ENCODE measurements at regions not wholly inside any gene's neighbourhood (a gene's known extent, or its start where the extent isn't known, plus 50 kb on each side); places are given as distances from the start of the nearest gene placed in this dataset.

DNA sequence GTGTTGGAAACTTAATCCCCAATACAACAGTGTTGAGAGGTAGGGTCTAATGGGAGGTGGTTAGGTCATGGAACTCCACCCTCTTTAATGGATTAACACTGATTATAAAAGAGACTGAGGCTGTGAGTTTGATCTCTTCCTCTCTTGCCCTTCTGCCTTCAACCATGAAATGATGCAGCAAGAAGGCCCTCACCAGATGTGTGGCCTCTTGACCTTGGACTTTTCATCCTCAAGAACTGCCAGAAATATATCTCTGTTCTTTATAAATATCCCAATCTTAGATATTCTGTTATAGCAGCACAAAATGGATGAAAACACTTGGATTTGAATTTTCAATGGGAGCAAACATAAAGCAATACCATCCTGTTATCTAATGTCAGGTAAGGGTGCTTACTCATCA, 67.6 kb downstream of the NMUR2 start:
- H3K4me3 ChIP-seq (ENCODE audit: low read length in 2 of 2): no peak overlapping the region
- no peak for DNase-seq (ENCODE audit: low read depth in 6 of 9, low spot score in 9 of 9)
- H3K36me3 ChIP-seq (ENCODE audit: control insufficient read depth in 2 of 2, insufficient read depth in 2 of 2, low read length in 1 of 2): no peaks in the 10 kb centered on the region
- no peaks in the 10 kb centered on the region for H3K4me1 ChIP-seq (ENCODE audit: control insufficient read depth in 2 of 2, insufficient read depth in 2 of 2, low read length in 2 of 2)
- no peak overlapping the region for H3K27ac ChIP-seq (ENCODE audit: low read depth in 1 of 2, low read length in 1 of 2)
- H3K27me3 ChIP-seq (ENCODE audit: control insufficient read depth in 2 of 2, insufficient read depth in 1 of 2, low read length in 1 of 2): no peaks in the 10 kb centered on the region
- no peaks in the 10 kb centered on the region for H3K9me3 ChIP-seq (ENCODE audit: control insufficient read depth in 2 of 2, insufficient read depth in 1 of 2, low read length in 1 of 2)

DNA sequence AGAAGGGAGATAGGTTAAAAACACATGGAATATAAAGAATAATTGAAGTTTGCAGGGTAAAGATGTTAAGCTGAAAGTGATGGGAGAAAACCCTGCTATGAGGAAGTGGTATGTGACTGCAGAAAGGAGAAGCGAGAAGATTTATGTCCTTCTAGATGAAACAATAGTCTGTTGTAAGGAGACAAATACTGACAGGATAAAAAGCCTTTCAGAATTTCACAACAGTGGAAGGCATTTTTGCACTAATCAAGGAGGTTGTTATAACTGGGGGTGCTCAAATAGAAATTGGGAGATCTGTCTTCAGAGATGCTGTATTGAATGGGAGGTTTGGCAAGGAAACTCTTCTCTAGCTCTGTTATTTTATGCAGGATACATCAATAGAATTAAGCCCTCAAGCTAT, 69.6 kb downstream of the NMUR2 start:
- Histone ChIP-seq H3K4me1 (ENCODE audit: control insufficient read depth in 2 of 2, insufficient read depth in 2 of 2, low read length in 2 of 2) (no peaks in the 10 kb centered on the region), H3K36me3 (ENCODE audit: control insufficient read depth in 2 of 2, insufficient read depth in 2 of 2, low read length in 1 of 2) (no peaks in the 10 kb centered on the region), H3K9me3 (ENCODE audit: control insufficient read depth in 2 of 2, insufficient read depth in 1 of 2, low read length in 1 of 2) (no peaks in the 10 kb centered on the region), H3K4me3 (ENCODE audit: low read length in 2 of 2) (no peak overlapping the region), H3K27ac (ENCODE audit: low read depth in 1 of 2, low read length in 1 of 2) (no peak overlapping the region), H3K27me3 (ENCODE audit: control insufficient read depth in 2 of 2, insufficient read depth in 1 of 2, low read length in 1 of 2) (no peaks in the 10 kb centered on the region)
- no peak for DNase-seq (ENCODE audit: low read depth in 6 of 9, low spot score in 9 of 9)
- WGBS: 13% methylated on average over 1 of the region's 1 CpG

DNA sequence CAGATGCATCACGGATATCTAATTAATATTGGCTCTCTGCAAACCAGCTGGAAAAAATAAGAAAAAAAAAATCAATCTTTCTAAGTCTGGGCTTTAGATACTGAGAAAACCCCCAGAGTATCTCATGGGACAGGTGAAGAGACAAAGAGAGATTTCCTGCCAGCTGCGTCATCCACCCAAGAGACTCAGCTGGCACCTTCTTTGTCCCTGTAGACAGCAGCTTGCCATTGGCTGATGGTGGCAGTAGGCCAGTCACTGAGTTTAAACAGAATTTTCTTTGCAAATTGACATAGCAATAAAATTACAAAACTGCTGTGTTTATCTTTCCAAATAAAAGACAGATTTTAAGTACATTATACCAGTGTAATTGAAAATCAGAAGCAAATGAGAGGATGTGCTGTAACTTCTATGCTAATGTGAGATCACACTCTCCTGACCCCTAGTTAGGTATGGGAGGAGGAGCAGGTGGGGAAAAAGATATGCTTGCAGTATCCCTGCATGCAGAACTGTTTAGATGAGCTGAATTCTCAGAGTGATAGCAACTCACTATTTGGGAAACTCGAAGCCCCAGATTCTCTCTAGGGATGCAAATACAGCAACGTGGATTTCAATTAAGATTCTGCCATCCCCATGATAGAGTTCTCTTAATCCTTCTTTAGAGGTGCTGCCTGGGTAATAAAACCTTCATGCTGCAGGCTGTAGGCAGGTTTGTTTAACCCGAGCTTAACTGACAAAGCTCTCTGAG, 72.2 kb downstream of the NMUR2 start:
- DNase-seq (ENCODE audit: low read depth in 6 of 9, low spot score in 9 of 9): no peak
- WGBS: 84% methylated on average over 5 of the region's 5 CpGs

DNA sequence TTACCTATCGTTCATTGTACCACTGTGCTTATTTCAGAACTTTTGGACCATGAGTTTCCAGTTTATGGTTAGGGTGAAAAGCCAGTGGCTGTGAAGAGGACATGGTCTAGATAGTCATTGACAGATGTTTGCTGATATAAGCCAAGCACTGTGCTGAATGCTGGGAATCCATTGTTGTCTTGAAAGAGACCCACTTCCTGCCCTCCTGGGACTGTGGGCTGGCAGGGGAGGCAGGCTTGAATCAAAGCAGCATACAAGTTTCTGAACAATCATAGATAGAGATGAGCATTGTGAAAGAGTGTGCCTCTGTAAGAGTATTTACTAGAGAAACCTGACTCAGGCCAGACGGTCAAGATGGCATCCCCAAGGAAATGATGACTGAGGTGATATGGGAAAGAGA, 73.4 kb downstream of the NMUR2 start:
- WGBS: 36% methylated on average over 2 of the region's 2 CpGs
- H3K27me3 ChIP-seq (ENCODE audit: control insufficient read depth in 2 of 2, insufficient read depth in 1 of 2, low read length in 1 of 2): no peaks in the 10 kb centered on the region
- DNase-seq (ENCODE audit: low read depth in 6 of 9, low spot score in 9 of 9): no peak
- no peak overlapping the region for H3K4me3 ChIP-seq (ENCODE audit: low read length in 2 of 2)
- H3K4me1 ChIP-seq (ENCODE audit: control insufficient read depth in 2 of 2, insufficient read depth in 2 of 2, low read length in 2 of 2): no peaks in the 10 kb centered on the region
- H3K27ac ChIP-seq (ENCODE audit: low read depth in 1 of 2, low read length in 1 of 2): no peak overlapping the region
- H3K36me3 ChIP-seq (ENCODE audit: control insufficient read depth in 2 of 2, insufficient read depth in 2 of 2, low read length in 1 of 2): no peaks in the 10 kb centered on the region
- H3K9me3 ChIP-seq (ENCODE audit: control insufficient read depth in 2 of 2, insufficient read depth in 1 of 2, low read length in 1 of 2): no peaks in the 10 kb centered on the region

More for the DNA sequence above, 72.2 kb downstream of the NMUR2 start:
- Histone ChIP-seq H3K27ac (ENCODE audit: low read depth in 1 of 2, low read length in 1 of 2) (no peak overlapping the region), H3K9me3 (ENCODE audit: control insufficient read depth in 2 of 2, insufficient read depth in 1 of 2, low read length in 1 of 2) (no peaks in the 10 kb centered on the region), H3K4me1 (ENCODE audit: control insufficient read depth in 2 of 2, insufficient read depth in 2 of 2, low read length in 2 of 2) (no peaks in the 10 kb centered on the region), H3K36me3 (ENCODE audit: control insufficient read depth in 2 of 2, insufficient read depth in 2 of 2, low read length in 1 of 2) (no peaks in the 10 kb centered on the region), H3K4me3 (ENCODE audit: low read length in 2 of 2) (no peak overlapping the region), H3K27me3 (ENCODE audit: control insufficient read depth in 2 of 2, insufficient read depth in 1 of 2, low read length in 1 of 2) (no peaks in the 10 kb centered on the region)

DNA sequence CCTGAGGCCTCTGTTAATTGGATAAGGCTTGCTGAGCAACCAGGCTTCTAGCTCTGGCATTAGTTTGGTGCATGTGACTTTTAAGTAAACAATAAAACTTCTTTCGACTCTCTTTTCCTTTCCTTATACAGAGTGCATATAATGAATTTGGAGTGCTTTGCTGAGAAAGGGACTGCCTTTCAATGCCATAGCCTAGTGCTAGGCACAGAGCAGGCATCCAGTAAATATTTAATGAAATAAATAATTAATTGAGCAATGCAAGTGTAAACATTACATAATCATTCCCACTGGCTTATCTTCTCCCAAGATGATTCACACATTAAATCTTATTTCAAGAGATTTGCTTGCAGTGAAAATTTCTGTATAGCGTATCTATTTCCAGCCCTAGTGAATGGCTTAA, 74.1 kb downstream of the NMUR2 start:
- Histone ChIP-seq H3K4me1 (ENCODE audit: control insufficient read depth in 2 of 2, insufficient read depth in 2 of 2, low read length in 2 of 2) (no peaks in the 10 kb centered on the region), H3K27me3 (ENCODE audit: control insufficient read depth in 2 of 2, insufficient read depth in 1 of 2, low read length in 1 of 2) (no peaks in the 10 kb centered on the region), H3K27ac (ENCODE audit: low read depth in 1 of 2, low read length in 1 of 2) (no peak overlapping the region), H3K4me3 (ENCODE audit: low read length in 2 of 2) (no peak overlapping the region), H3K9me3 (ENCODE audit: control insufficient read depth in 2 of 2, insufficient read depth in 1 of 2, low read length in 1 of 2) (no peaks in the 10 kb centered on the region), H3K36me3 (ENCODE audit: control insufficient read depth in 2 of 2, insufficient read depth in 2 of 2, low read length in 1 of 2) (no peaks in the 10 kb centered on the region)
- DNase-seq (ENCODE audit: low read depth in 6 of 9, low spot score in 9 of 9): no peak
- WGBS: 90% methylated on average over 2 of the region's 2 CpGs

DNA sequence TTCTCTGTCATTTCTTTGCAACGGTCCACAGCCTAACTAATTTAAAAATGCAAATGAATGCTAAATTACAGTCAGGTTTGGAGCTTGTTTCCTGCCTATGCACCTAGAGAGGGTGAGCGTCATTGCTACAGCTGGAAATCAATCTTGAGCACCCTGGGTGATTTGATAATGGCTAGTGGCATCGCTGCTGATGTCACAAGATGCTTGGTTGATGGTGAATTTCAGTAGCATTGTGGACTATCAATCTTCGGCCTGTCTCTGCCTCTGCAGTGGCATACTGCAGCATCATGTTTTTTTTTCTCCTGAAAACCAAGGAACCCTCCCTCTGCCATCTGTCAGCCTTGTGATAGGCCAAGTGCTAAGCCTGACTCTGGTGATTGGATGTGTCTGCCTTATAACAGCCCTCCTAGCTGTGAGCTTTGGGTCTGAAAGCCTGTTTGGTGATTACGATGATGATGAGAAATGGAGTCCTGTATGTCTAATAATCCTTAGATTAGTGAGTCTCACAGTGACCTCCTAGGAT, 75.3 kb downstream of the NMUR2 start:
- WGBS: 89% methylated on average over 5 of the region's 5 CpGs
- no peaks in the 10 kb centered on the region for H3K36me3 ChIP-seq (ENCODE audit: control insufficient read depth in 2 of 2, insufficient read depth in 2 of 2, low read length in 1 of 2)

DNA sequence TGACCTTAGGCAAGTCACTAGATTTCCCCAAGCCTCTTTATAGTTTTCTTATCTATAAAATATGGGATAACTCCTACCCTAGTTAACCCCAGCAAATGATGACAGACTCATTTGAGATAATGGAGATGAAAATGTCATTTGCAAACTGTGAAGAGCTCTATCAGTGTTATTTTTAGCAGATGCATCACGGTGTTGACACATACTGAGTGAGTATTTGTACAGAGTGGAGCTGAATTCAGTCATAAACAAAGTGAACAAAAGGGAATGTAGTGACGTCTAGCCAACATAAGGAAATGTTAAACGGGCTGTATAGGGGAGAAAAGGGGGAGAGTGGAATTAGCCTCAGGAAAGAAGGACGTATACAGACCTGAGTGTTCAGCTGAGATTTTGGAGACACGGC, 75.9 kb downstream of the NMUR2 start:
- H3K27ac ChIP-seq (ENCODE audit: low read depth in 1 of 2, low read length in 1 of 2): no peak overlapping the region
- H3K36me3 ChIP-seq (ENCODE audit: control insufficient read depth in 2 of 2, insufficient read depth in 2 of 2, low read length in 1 of 2): no peaks in the 10 kb centered on the region
- WGBS: 71% methylated on average over 5 of the region's 5 CpGs
- no peak overlapping the region for H3K4me3 ChIP-seq (ENCODE audit: low read length in 2 of 2)
- H3K27me3 ChIP-seq (ENCODE audit: control insufficient read depth in 2 of 2, insufficient read depth in 1 of 2, low read length in 1 of 2): no peaks in the 10 kb centered on the region
- H3K4me1 ChIP-seq (ENCODE audit: control insufficient read depth in 2 of 2, insufficient read depth in 2 of 2, low read length in 2 of 2): no peaks in the 10 kb centered on the region
- DNase-seq (ENCODE audit: low read depth in 6 of 9, low spot score in 9 of 9): no peak
- H3K9me3 ChIP-seq (ENCODE audit: control insufficient read depth in 2 of 2, insufficient read depth in 1 of 2, low read length in 1 of 2): no peaks in the 10 kb centered on the region

More for the DNA sequence above, 75.3 kb downstream of the NMUR2 start:
- H3K27me3 ChIP-seq (ENCODE audit: control insufficient read depth in 2 of 2, insufficient read depth in 1 of 2, low read length in 1 of 2): no peaks in the 10 kb centered on the region
- no peaks in the 10 kb centered on the region for H3K9me3 ChIP-seq (ENCODE audit: control insufficient read depth in 2 of 2, insufficient read depth in 1 of 2, low read length in 1 of 2)
- no peaks in the 10 kb centered on the region for H3K4me1 ChIP-seq (ENCODE audit: control insufficient read depth in 2 of 2, insufficient read depth in 2 of 2, low read length in 2 of 2)
- no peak overlapping the region for H3K27ac ChIP-seq (ENCODE audit: low read depth in 1 of 2, low read length in 1 of 2)
- no peak for DNase-seq (ENCODE audit: low read depth in 6 of 9, low spot score in 9 of 9)
- no peak overlapping the region for H3K4me3 ChIP-seq (ENCODE audit: low read length in 2 of 2)

DNA sequence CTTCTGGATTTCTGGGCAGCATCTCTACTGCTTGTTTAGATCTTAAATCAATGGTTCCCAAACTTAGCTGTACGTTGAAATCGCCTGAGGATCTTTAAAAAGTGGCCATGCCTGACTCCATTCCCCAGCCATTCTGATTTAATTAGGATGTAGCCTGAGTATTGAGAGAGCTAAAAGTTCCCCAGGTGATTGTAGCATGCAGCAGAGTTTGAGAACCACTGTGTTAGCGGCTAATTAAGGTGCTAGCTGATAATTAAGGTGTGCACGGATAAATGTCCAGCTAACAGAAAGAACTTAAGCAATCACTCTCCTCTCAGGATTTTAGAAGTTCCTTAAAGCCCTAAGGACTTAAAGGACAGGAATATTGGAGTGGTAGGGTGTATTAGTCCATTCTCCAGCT, 89.1 kb downstream of the NMUR2 start:
- Histone ChIP-seq H3K4me1 (ENCODE audit: control insufficient read depth in 2 of 2, insufficient read depth in 2 of 2, low read length in 2 of 2) (no peaks in the 10 kb centered on the region), H3K9me3 (ENCODE audit: control insufficient read depth in 2 of 2, insufficient read depth in 1 of 2, low read length in 1 of 2) (no peaks in the 10 kb centered on the region), H3K4me3 (ENCODE audit: low read length in 2 of 2) (no peak overlapping the region), H3K27ac (ENCODE audit: low read depth in 1 of 2, low read length in 1 of 2) (no peak overlapping the region), H3K27me3 (ENCODE audit: control insufficient read depth in 2 of 2, insufficient read depth in 1 of 2, low read length in 1 of 2) (no peaks in the 10 kb centered on the region), H3K36me3 (ENCODE audit: control insufficient read depth in 2 of 2, insufficient read depth in 2 of 2, low read length in 1 of 2) (no peaks in the 10 kb centered on the region)
- DNase-seq (ENCODE audit: low read depth in 6 of 9, low spot score in 9 of 9): no peak
- WGBS: 94% methylated on average over 4 of the region's 4 CpGs

DNA sequence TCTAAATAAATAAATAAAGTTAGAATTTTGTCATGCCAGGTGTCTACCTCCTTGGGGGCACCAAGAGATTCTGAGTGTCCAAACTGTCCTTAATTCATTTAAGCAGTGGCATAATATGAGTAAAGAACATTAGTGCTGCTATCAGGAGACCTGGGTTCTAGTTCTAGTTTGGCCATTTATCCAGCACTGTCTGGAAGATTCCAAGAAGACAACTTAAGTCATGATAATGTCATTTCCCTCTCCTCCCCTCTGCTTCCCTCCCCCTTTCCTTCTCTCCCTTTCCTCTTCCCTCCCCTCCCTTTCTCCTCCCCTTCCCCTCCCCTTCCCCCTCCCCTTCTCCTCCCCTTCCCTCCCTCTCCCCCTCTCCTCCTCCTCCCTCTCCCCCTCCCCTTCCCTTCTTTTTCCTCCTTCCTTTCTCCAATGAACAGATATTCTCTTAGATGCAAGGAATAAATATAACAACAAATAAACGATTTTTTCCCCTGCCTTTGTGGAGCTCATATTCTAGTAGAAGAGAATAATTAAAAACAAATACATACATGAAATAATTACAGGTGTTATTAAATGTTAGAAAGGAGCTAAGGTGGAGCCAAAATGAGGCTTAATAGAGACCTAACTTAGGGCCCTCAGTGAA, 90.8 kb downstream of the NMUR2 start:
- Histone ChIP-seq H3K9me3 (ENCODE audit: control insufficient read depth in 2 of 2, insufficient read depth in 1 of 2, low read length in 1 of 2) (no peaks in the 10 kb centered on the region), H3K4me3 (ENCODE audit: low read length in 2 of 2) (no peak overlapping the region), H3K36me3 (ENCODE audit: control insufficient read depth in 2 of 2, insufficient read depth in 2 of 2, low read length in 1 of 2) (no peaks in the 10 kb centered on the region), H3K4me1 (ENCODE audit: control insufficient read depth in 2 of 2, insufficient read depth in 2 of 2, low read length in 2 of 2) (no peaks in the 10 kb centered on the region), H3K27ac (ENCODE audit: low read depth in 1 of 2, low read length in 1 of 2) (no peak overlapping the region), H3K27me3 (ENCODE audit: control insufficient read depth in 2 of 2, insufficient read depth in 1 of 2, low read length in 1 of 2) (no peaks in the 10 kb centered on the region)
- 91% methylated on average over 1 of the region's 1 CpG for WGBS
- DNase-seq (ENCODE audit: low read depth in 6 of 9, low spot score in 9 of 9): no peak
